ENCODE measurements at regions not wholly inside any gene's neighbourhood (a gene's known extent, or its start where the extent isn't known, plus 50 kb on each side); places are given as distances from the start of the nearest gene placed in this dataset.

GRCh38 chr5:124592891-124593290, 153.5 kb downstream of the ZNF608 start:
- Histone ChIP-seq H3K4me3 (ENCODE audit: low read length in 3 of 3) (no peak overlapping the region), H3K4me1 (ENCODE audit: control insufficient read depth in 3 of 3, insufficient read depth in 3 of 3, low read length in 3 of 3) (no peaks in the 10 kb centered on the region), H3K27ac (ENCODE audit: low read depth, low read length) (no peak overlapping the region), H3K9ac (ENCODE audit: low read depth in 1 of 3, low read length in 3 of 3) (no peak overlapping the region), H3K27me3 (ENCODE audit: control insufficient read depth in 3 of 3, insufficient read depth in 3 of 3, low read length in 3 of 3) (no peaks in the 10 kb centered on the region), H3K36me3 (ENCODE audit: control insufficient read depth in 3 of 3, insufficient read depth in 3 of 3, low read length in 3 of 3) (no peaks in the 10 kb centered on the region), H3K9me3 (ENCODE audit: control insufficient read depth in 3 of 3, low read length in 3 of 3) (no peaks in the 10 kb centered on the region)

- H3K9ac ChIP-seq (ENCODE audit: low read depth in 1 of 3, low read length in 3 of 3), result no peak overlapping the region
- no peaks in the 10 kb centered on the region for H3K9me3 ChIP-seq (ENCODE audit: control insufficient read depth in 3 of 3, low read length in 3 of 3)
- H3K4me1 ChIP-seq (ENCODE audit: control insufficient read depth in 3 of 3, insufficient read depth in 3 of 3, low read length in 3 of 3), result no peaks in the 10 kb centered on the region
- H3K27me3 ChIP-seq (ENCODE audit: control insufficient read depth in 3 of 3, insufficient read depth in 3 of 3, low read length in 3 of 3), result no peaks in the 10 kb centered on the region
- H3K27ac ChIP-seq (ENCODE audit: low read depth, low read length), result no peak overlapping the region
- no peak overlapping the region for H3K4me3 ChIP-seq (ENCODE audit: low read length in 3 of 3)
- no peaks in the 10 kb centered on the region for H3K36me3 ChIP-seq (ENCODE audit: control insufficient read depth in 3 of 3, insufficient read depth in 3 of 3, low read length in 3 of 3)
These were observed 154.9 kb downstream of the ZNF608 start for GRCh38 chr5:124591583-124591982.

- Histone ChIP-seq H3K27ac (ENCODE audit: low read depth, low read length) (no peak overlapping the region), H3K36me3 (ENCODE audit: control insufficient read depth in 3 of 3, insufficient read depth in 3 of 3, low read length in 3 of 3) (no peaks in the 10 kb centered on the region)
These were observed 155.8 kb downstream of the ZNF608 start for GRCh38 chr5:124590686-124591085.

GRCh38 chr5:124587280-124587679, 159.2 kb downstream of the ZNF608 start:
- no peaks in the 10 kb centered on the region for H3K9me3 ChIP-seq (ENCODE audit: control insufficient read depth in 3 of 3, low read length in 3 of 3)
- H3K27me3 ChIP-seq (ENCODE audit: control insufficient read depth in 3 of 3, insufficient read depth in 3 of 3, low read length in 3 of 3), result no peaks in the 10 kb centered on the region
- no peak overlapping the region for H3K9ac ChIP-seq (ENCODE audit: low read depth in 1 of 3, low read length in 3 of 3)
- no peak overlapping the region for H3K27ac ChIP-seq (ENCODE audit: low read depth, low read length)
- no peaks in the 10 kb centered on the region for H3K36me3 ChIP-seq (ENCODE audit: control insufficient read depth in 3 of 3, insufficient read depth in 3 of 3, low read length in 3 of 3)
- H3K4me1 ChIP-seq (ENCODE audit: control insufficient read depth in 3 of 3, insufficient read depth in 3 of 3, low read length in 3 of 3), result no peaks in the 10 kb centered on the region
- no peak overlapping the region for H3K4me3 ChIP-seq (ENCODE audit: low read length in 3 of 3)

More at GRCh38 chr5:124590686-124591085, 155.8 kb downstream of the ZNF608 start:
- Histone ChIP-seq H3K9ac (ENCODE audit: low read depth in 1 of 3, low read length in 3 of 3) (no peak overlapping the region), H3K4me3 (ENCODE audit: low read length in 3 of 3) (no peak overlapping the region), H3K9me3 (ENCODE audit: control insufficient read depth in 3 of 3, low read length in 3 of 3) (no peaks in the 10 kb centered on the region), H3K4me1 (ENCODE audit: control insufficient read depth in 3 of 3, insufficient read depth in 3 of 3, low read length in 3 of 3) (no peaks in the 10 kb centered on the region), H3K27me3 (ENCODE audit: control insufficient read depth in 3 of 3, insufficient read depth in 3 of 3, low read length in 3 of 3) (no peaks in the 10 kb centered on the region)

- H3K4me3 ChIP-seq (ENCODE audit: low read length in 3 of 3), result no peak overlapping the region
- no peaks in the 10 kb centered on the region for H3K27me3 ChIP-seq (ENCODE audit: control insufficient read depth in 3 of 3, insufficient read depth in 3 of 3, low read length in 3 of 3)
- no peak overlapping the region for H3K9ac ChIP-seq (ENCODE audit: low read depth in 1 of 3, low read length in 3 of 3)
- H3K27ac ChIP-seq (ENCODE audit: low read depth, low read length), result no peak overlapping the region
- H3K36me3 ChIP-seq (ENCODE audit: control insufficient read depth in 3 of 3, insufficient read depth in 3 of 3, low read length in 3 of 3), result no peaks in the 10 kb centered on the region
- no peaks in the 10 kb centered on the region for H3K4me1 ChIP-seq (ENCODE audit: control insufficient read depth in 3 of 3, insufficient read depth in 3 of 3, low read length in 3 of 3)
- no peaks in the 10 kb centered on the region for H3K9me3 ChIP-seq (ENCODE audit: control insufficient read depth in 3 of 3, low read length in 3 of 3)
These were observed 161.3 kb downstream of the ZNF608 start for GRCh38 chr5:124584991-124585715.

GRCh38 chr5:124583469-124584350, 162.7 kb downstream of the ZNF608 start:
- H3K4me1 ChIP-seq (ENCODE audit: control insufficient read depth in 3 of 3, insufficient read depth in 3 of 3, low read length in 3 of 3), result no peaks in the 10 kb centered on the region
- no peak overlapping the region for H3K4me3 ChIP-seq (ENCODE audit: low read length in 3 of 3)
- H3K27me3 ChIP-seq (ENCODE audit: control insufficient read depth in 3 of 3, insufficient read depth in 3 of 3, low read length in 3 of 3), result no peaks in the 10 kb centered on the region
- H3K9ac ChIP-seq (ENCODE audit: low read depth in 1 of 3, low read length in 3 of 3), result no peak overlapping the region
- no peak overlapping the region for H3K27ac ChIP-seq (ENCODE audit: low read depth, low read length)
- no peaks in the 10 kb centered on the region for H3K9me3 ChIP-seq (ENCODE audit: control insufficient read depth in 3 of 3, low read length in 3 of 3)
- H3K36me3 ChIP-seq (ENCODE audit: control insufficient read depth in 3 of 3, insufficient read depth in 3 of 3, low read length in 3 of 3), result no peaks in the 10 kb centered on the region

GRCh38 chr5:124582561-124582840, 163.9 kb downstream of the ZNF608 start:
- Histone ChIP-seq H3K36me3 (ENCODE audit: control insufficient read depth in 3 of 3, insufficient read depth in 3 of 3, low read length in 3 of 3) (no peaks in the 10 kb centered on the region), H3K4me3 (ENCODE audit: low read length in 3 of 3) (no peak overlapping the region), H3K27me3 (ENCODE audit: control insufficient read depth in 3 of 3, insufficient read depth in 3 of 3, low read length in 3 of 3) (no peaks in the 10 kb centered on the region), H3K4me1 (ENCODE audit: control insufficient read depth in 3 of 3, insufficient read depth in 3 of 3, low read length in 3 of 3) (no peaks in the 10 kb centered on the region), H3K9ac (ENCODE audit: low read depth in 1 of 3, low read length in 3 of 3) (no peak overlapping the region), H3K27ac (ENCODE audit: low read depth, low read length) (no peak overlapping the region), H3K9me3 (ENCODE audit: control insufficient read depth in 3 of 3, low read length in 3 of 3) (no peaks in the 10 kb centered on the region)

GRCh38 chr5:124581738-124582560, 164.5 kb downstream of the ZNF608 start:
- Histone ChIP-seq H3K4me3 (ENCODE audit: low read length in 3 of 3) (no peak overlapping the region), H3K36me3 (ENCODE audit: control insufficient read depth in 3 of 3, insufficient read depth in 3 of 3, low read length in 3 of 3) (no peaks in the 10 kb centered on the region), H3K27ac (ENCODE audit: low read depth, low read length) (no peak overlapping the region), H3K9ac (ENCODE audit: low read depth in 1 of 3, low read length in 3 of 3) (no peak overlapping the region), H3K4me1 (ENCODE audit: control insufficient read depth in 3 of 3, insufficient read depth in 3 of 3, low read length in 3 of 3) (no peaks in the 10 kb centered on the region), H3K27me3 (ENCODE audit: control insufficient read depth in 3 of 3, insufficient read depth in 3 of 3, low read length in 3 of 3) (no peaks in the 10 kb centered on the region), H3K9me3 (ENCODE audit: control insufficient read depth in 3 of 3, low read length in 3 of 3) (no peaks in the 10 kb centered on the region)

- Histone ChIP-seq H3K27ac (ENCODE audit: low read depth, low read length) (no peak overlapping the region), H3K4me3 (ENCODE audit: low read length in 3 of 3) (no peak overlapping the region), H3K36me3 (ENCODE audit: control insufficient read depth in 3 of 3, insufficient read depth in 3 of 3, low read length in 3 of 3) (no peaks in the 10 kb centered on the region), H3K4me1 (ENCODE audit: control insufficient read depth in 3 of 3, insufficient read depth in 3 of 3, low read length in 3 of 3) (no peaks in the 10 kb centered on the region), H3K9me3 (ENCODE audit: control insufficient read depth in 3 of 3, low read length in 3 of 3) (no peaks in the 10 kb centered on the region), H3K9ac (ENCODE audit: low read depth in 1 of 3, low read length in 3 of 3) (no peak overlapping the region), H3K27me3 (ENCODE audit: control insufficient read depth in 3 of 3, insufficient read depth in 3 of 3, low read length in 3 of 3) (no peaks in the 10 kb centered on the region)
These were observed 165.3 kb downstream of the ZNF608 start for GRCh38 chr5:124580925-124581737.
